Esophagus squamous epithelium (tissue), 5 donors: ENCODE measurements at regions not wholly inside any gene's neighbourhood (a gene's known extent, or its start where the extent isn't known, plus 50 kb on each side); places are given as distances from the start of the nearest gene placed in this dataset.

Experiments
- DNase-seq: peaks from one replicate; lab custom pipeline; 2025; lab: John Stamatoyannopoulos, UW
- H3K27ac ChIP-seq, 4 donors: fragments of 200-600 bp; sonication (generic); one replicate each; pipeline ENCODE4 v1.5.1; 2016 to 2019; ENCODE audit warnings: mild to moderate bottlenecking in 1 of 4
- H3K27me3 ChIP-seq, 4 donors: fragments of 200-600 bp; sonication (generic); 1 replicate in 3 of 4; 2 replicates in 1 of 4; pipeline versions ENCODE4 v1.5.1 to v1.6.0; 2017 to 2021; ENCODE audit warnings: antibody characterized with exemption in 1 of 4
- H3K36me3 ChIP-seq, 3 donors: fragments of 200-600 bp; sonication (generic); one replicate each; pipeline ENCODE4 v1.5.1; 2016 to 2019
- H3K4me1 ChIP-seq, 3 donors: fragments of 200-600 bp; sonication (generic); one replicate each; pipeline ENCODE4 v1.5.1; 2017 to 2019
- H3K4me3 ChIP-seq, 4 donors: fragments of 200-600 bp; sonication (generic); 1 replicate in 3 of 4; 2 replicates in 1 of 4; pipeline ENCODE4 v1.5.1; 2016 to 2019; ENCODE audit warnings: mild to moderate bottlenecking in 2 of 4, moderate library complexity in 1 of 4
- H3K9me3 ChIP-seq, 3 donors: fragments of 200-600 bp; sonication (generic); one replicate each; pipeline ENCODE4 v1.5.1; 2016 to 2019
- CTCF ChIP-seq, 6 experiments: fragments of 450-650 bp in 4 of 6; fragments of 200-600 bp in 2 of 6; sonication (generic) in 2 of 6; IDR thresholded peaks; one replicate each; pipeline ENCODE4 v1.5.1; 2016 to 2019; ENCODE audit warnings: antibody characterized with exemption in 6 of 6, mild to moderate bottlenecking in 4 of 6, moderate library complexity in 4 of 6
- POLR2A ChIP-seq, 4 donors: fragments of 450-650 bp; IDR thresholded peaks; one replicate each; pipeline ENCODE4 v1.6.1; 2017; ENCODE audit warnings: antibody characterized with exemption in 4 of 4, mild to moderate bottlenecking in 4 of 4, moderate library complexity in 3 of 4
- WGBS, 2 donors: methylation state at CpG; one replicate each; pipeline ENCODE4 v1.1.5; 2018; 5-methylcytosine and 5-hydroxymethylcytosine counted together
- intact Hi-C: fragments of 100-400 bp; cut with DNase I; formaldehyde crosslinking; loops from one replicate; pipeline ENCODE4 v1.15.0; 2022
- donor health status: DM: yes; HTN: yes; CAD: no.

GRCh38 chr2:59029058-59029457, 787.9 kb upstream of the FANCL start:
- no peaks in the 10 kb centered on the region for H3K36me3 ChIP-seq
- DNase-seq: no peak
- no peak for TF ChIP-seq POLR2A (IDR thresholded peaks at IDR 0.05)
- no peak for TF ChIP-seq CTCF (IDR thresholded peaks at IDR 0.05)
- H3K27ac ChIP-seq: no peak overlapping the region
- intact Hi-C loops: no loop called here
- no peak overlapping the region for H3K4me3 ChIP-seq
- 44 to 52% methylated on average over 5 to 6 of the region's 6 CpGs for WGBS, 2 donors
- H3K4me1 ChIP-seq: no peaks in the 10 kb centered on the region
- peaks cover 0 to 9% (median 0%) of the 10 kb centered on the region in 4 donors for H3K27me3 ChIP-seq
- H3K9me3 ChIP-seq: no peaks in the 10 kb centered on the region

- Histone ChIP-seq H3K4me1 (no peaks in the 10 kb centered on the region), H3K36me3 (no peaks in the 10 kb centered on the region), H3K27me3 (peaks cover 0 to 9% (median 0%) of the 10 kb centered on the region in 4 donors), H3K9me3 (no peaks in the 10 kb centered on the region), H3K27ac (no peak overlapping the region), H3K4me3 (no peak overlapping the region)
- intact Hi-C loops: no loop called here
- TF ChIP-seq CTCF (IDR thresholded peaks at IDR 0.05) (no peak), POLR2A (IDR thresholded peaks at IDR 0.05) (no peak)
- no peak for DNase-seq
- 80 to 83% methylated on average over 4 of the region's 4 CpGs for WGBS, 2 donors
These were observed 786.2 kb upstream of the FANCL start for GRCh38 chr2:59027320-59027719.

GRCh38 chr2:59025157-59025757, 784.1 kb upstream of the FANCL start:
- no peak for DNase-seq
- Histone ChIP-seq H3K27ac (no peak overlapping the region), H3K27me3 (peaks cover 0 to 4% (median 0%) of the 10 kb centered on the region in 4 donors), H3K4me3 (no peak overlapping the region), H3K4me1 (no peaks in the 10 kb centered on the region), H3K9me3 (no peaks in the 10 kb centered on the region), H3K36me3 (no peaks in the 10 kb centered on the region)
- intact Hi-C loops: no loop called here
- TF ChIP-seq POLR2A (IDR thresholded peaks at IDR 0.05) (no peak), CTCF (IDR thresholded peaks at IDR 0.05) (peak; percentile 29 to 58 (median 46))
- WGBS, 2 donors: 76% methylated on average over 4 of the region's 5 CpGs

- no peaks in the 10 kb centered on the region for H3K4me1 ChIP-seq
- no peaks in the 10 kb centered on the region for H3K9me3 ChIP-seq
- H3K27me3 ChIP-seq: peaks cover 0 to 4% (median 0%) of the 10 kb centered on the region in 4 donors
- no peaks in the 10 kb centered on the region for H3K36me3 ChIP-seq
- intact Hi-C loops: no loop called here
- no peak overlapping the region for H3K4me3 ChIP-seq
- H3K27ac ChIP-seq: no peak overlapping the region
- TF ChIP-seq CTCF (IDR thresholded peaks at IDR 0.05) (no peak), POLR2A (IDR thresholded peaks at IDR 0.05) (no peak)
- no peak for DNase-seq
- 56 to 86% methylated on average over 1 of the region's 1 CpG for WGBS, 2 donors
These were observed 780.7 kb upstream of the FANCL start for GRCh38 chr2:59021786-59022185.

GRCh38 chr2:59019566-59020159, 778.5 kb upstream of the FANCL start:
- H3K27ac ChIP-seq: no peak overlapping the region
- H3K27me3 ChIP-seq: peaks cover 0 to 2% (median 0%) of the 10 kb centered on the region in 4 donors
- WGBS, 2 donors: 77 to 84% methylated on average over 7 of the region's 7 CpGs
- intact Hi-C loops: no loop called here
- H3K36me3 ChIP-seq: no peaks in the 10 kb centered on the region
- DNase-seq: no peak
- no peaks in the 10 kb centered on the region for H3K4me1 ChIP-seq
- H3K9me3 ChIP-seq: no peaks in the 10 kb centered on the region
- no peak for TF ChIP-seq CTCF (IDR thresholded peaks at IDR 0.05)
- TF ChIP-seq POLR2A (IDR thresholded peaks at IDR 0.05): no peak
- no peak overlapping the region for H3K4me3 ChIP-seq
